BE2C (cell line): ENCODE measurements at regions not wholly inside any gene's neighbourhood (a gene's known extent, or its start where the extent isn't known, plus 50 kb on each side); places are given as distances from the start of the nearest gene placed in this dataset.

ENCODE experiments used
- DNase-seq: peaks from one replicate; pipeline ENCODE4 v3.0.0-alpha.2; 2020
- H3K27me3 ChIP-seq: fragments of 250-450 bp; sonication (Bioruptor Pico); 2 replicates; pipeline ENCODE4 v1.5.1; 2020; ENCODE audit warnings: mild to moderate bottlenecking
- H3K36me3 ChIP-seq: fragments of 250-450 bp; sonication (Bioruptor Pico); 2 replicates; pipeline ENCODE4 v1.5.1; 2020; ENCODE audit warnings: mild to moderate bottlenecking
- H3K4me1 ChIP-seq: fragments of 250-450 bp; sonication (Bioruptor Pico); 2 replicates; pipeline ENCODE4 v1.5.1; 2020
- H3K4me3 ChIP-seq: 2 replicates; pipeline ENCODE4 v1.5.1; 2011; ENCODE audit warnings: low read depth, low read length
- H3K9me3 ChIP-seq: fragments of 250-450 bp; sonication (Bioruptor Pico); 2 replicates; pipeline ENCODE4 v1.5.1; 2020
- TF ChIP-seq, protein P1 (sequence below): IDR thresholded peaks from 2 replicates; pipeline ENCODE4 v1.5.1; 2012; ENCODE audit warnings: mild to moderate bottlenecking, low read depth, low read length

DNA sequence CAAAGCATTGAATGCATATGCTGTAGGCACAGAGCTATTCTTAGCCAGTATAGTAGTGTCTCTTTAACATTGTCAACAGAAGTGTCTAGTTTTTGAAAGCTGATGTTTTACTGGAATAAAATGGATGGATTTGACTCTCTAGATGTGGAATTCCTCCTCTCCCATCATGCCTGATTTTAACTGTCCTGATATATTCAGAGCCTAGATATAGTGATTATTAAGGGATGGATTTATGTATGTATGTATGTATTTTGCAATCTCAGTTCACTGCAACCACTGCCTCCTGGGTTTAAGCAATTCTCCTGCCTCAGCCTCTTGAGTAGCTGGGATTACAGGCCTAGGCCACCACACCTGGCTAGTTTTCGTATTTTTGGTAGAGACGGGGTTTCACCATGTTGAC, 144.8 kb upstream of the NAV3 start:
- no peaks in the 10 kb centered on the region for H3K27me3 ChIP-seq
- no peaks in the 10 kb centered on the region for H3K4me1 ChIP-seq
- no peak for DNase-seq
- no peaks in the 10 kb centered on the region for H3K36me3 ChIP-seq
- H3K9me3 ChIP-seq: no peaks in the 10 kb centered on the region
- TF ChIP-seq, protein P1, sequence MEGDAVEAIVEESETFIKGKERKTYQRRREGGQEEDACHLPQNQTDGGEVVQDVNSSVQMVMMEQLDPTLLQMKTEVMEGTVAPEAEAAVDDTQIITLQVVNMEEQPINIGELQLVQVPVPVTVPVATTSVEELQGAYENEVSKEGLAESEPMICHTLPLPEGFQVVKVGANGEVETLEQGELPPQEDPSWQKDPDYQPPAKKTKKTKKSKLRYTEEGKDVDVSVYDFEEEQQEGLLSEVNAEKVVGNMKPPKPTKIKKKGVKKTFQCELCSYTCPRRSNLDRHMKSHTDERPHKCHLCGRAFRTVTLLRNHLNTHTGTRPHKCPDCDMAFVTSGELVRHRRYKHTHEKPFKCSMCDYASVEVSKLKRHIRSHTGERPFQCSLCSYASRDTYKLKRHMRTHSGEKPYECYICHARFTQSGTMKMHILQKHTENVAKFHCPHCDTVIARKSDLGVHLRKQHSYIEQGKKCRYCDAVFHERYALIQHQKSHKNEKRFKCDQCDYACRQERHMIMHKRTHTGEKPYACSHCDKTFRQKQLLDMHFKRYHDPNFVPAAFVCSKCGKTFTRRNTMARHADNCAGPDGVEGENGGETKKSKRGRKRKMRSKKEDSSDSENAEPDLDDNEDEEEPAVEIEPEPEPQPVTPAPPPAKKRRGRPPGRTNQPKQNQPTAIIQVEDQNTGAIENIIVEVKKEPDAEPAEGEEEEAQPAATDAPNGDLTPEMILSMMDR: no peak
- no peak overlapping the region for H3K4me3 ChIP-seq

DNA sequence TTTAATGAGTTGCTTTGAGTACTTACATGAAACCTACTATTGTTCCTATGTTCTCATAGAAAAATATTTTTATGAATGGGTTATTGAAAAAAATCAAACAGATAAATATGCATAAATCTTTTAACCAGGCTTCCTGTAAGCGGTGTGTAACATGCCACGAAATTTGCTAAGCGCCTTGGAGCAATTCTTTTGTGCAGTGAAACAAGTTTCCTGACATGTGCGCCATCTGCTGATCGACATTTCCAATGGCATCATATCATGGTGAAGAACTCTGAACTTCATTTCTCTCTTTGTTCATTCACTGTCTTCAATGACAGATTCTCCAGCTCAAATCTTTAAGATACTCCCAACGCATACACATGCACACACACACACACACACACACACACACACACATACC, 145.6 kb upstream of the NAV3 start:
- H3K4me1 ChIP-seq: no peaks in the 10 kb centered on the region
- H3K4me3 ChIP-seq: no peak overlapping the region
- peak; percentile 54 for DNase-seq
- no peaks in the 10 kb centered on the region for H3K27me3 ChIP-seq
- TF ChIP-seq, protein P1: peak; percentile 73
- no peaks in the 10 kb centered on the region for H3K9me3 ChIP-seq
- no peaks in the 10 kb centered on the region for H3K36me3 ChIP-seq

GRCh38 chr12:77682488-77682887, 148.2 kb upstream of the NAV3 start:
- TF ChIP-seq, protein P1: no peak
- no peaks in the 10 kb centered on the region for H3K4me1 ChIP-seq
- no peak overlapping the region for H3K4me3 ChIP-seq
- no peak for DNase-seq
- H3K9me3 ChIP-seq: no peaks in the 10 kb centered on the region
- H3K27me3 ChIP-seq: no peaks in the 10 kb centered on the region
- no peaks in the 10 kb centered on the region for H3K36me3 ChIP-seq

DNA sequence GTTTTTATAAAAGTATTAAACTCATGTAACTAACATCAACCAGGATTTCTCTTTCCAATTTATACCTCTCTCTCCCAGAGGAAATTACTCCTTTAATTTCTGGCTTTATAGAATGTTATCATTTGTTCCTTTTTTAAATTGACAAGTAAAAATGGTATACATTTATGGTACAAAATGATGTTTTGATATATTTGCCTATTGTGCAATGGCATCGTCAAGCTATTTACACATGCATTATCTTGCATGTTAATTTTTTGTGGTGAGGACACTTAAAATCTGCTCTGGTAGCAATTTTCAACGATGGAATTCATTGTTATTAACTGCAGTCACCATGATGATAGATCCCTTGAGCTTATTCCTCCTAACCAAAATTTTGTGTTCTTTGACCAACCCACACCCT, 149.0 kb upstream of the NAV3 start:
- DNase-seq: no peak
- Histone ChIP-seq H3K4me3 (no peak overlapping the region), H3K9me3 (no peaks in the 10 kb centered on the region), H3K4me1 (no peaks in the 10 kb centered on the region), H3K27me3 (no peaks in the 10 kb centered on the region), H3K36me3 (no peaks in the 10 kb centered on the region)
- TF ChIP-seq, protein P1: no peak

GRCh38 chr12:77679686-77680085, 151.0 kb upstream of the NAV3 start:
- H3K27me3 ChIP-seq: no peaks in the 10 kb centered on the region
- H3K4me1 ChIP-seq: no peaks in the 10 kb centered on the region
- no peak overlapping the region for H3K4me3 ChIP-seq
- no peak for DNase-seq
- TF ChIP-seq, protein P1: no peak
- no peaks in the 10 kb centered on the region for H3K36me3 ChIP-seq
- no peaks in the 10 kb centered on the region for H3K9me3 ChIP-seq

GRCh38 chr12:77678621-77679020, 152.1 kb upstream of the NAV3 start:
- no peaks in the 10 kb centered on the region for H3K27me3 ChIP-seq
- TF ChIP-seq, protein P1: no peak
- H3K4me1 ChIP-seq: no peaks in the 10 kb centered on the region
- H3K9me3 ChIP-seq: no peaks in the 10 kb centered on the region
- no peak for DNase-seq
- no peaks in the 10 kb centered on the region for H3K36me3 ChIP-seq
- no peak overlapping the region for H3K4me3 ChIP-seq
